K562 (cell line): ENCODE measurements at regions not wholly inside any gene's neighbourhood (a gene's known extent, or its start where the extent isn't known, plus 50 kb on each side); places are given as distances from the start of the nearest gene placed in this dataset.

Experiments used
- ATAC-seq: fragments of 200-7000 bp; cut with Tn5 transposase; 3 replicates; pipeline ENCODE4 v1.9.1; 2020; ENCODE audit warnings: moderate library complexity
- BruUV-seq: library from RNA; stranded (reverse); fragments of 400-500 nt; replicated peaks from 2 replicates; lab custom pipeline; 2021; lab: Mats Ljungman, UMichigan
- CTCF ChIA-PET: fragments of 300-600 bp; formaldehyde crosslinking; extraction: SDS; loops from one replicate; lab custom pipeline; 2021; ENCODE audit warnings: low intra/inter-chr PET ratio; lab: Yijun Ruan, JAX
- POLR2A ChIA-PET: fragments of 300-600, 350-650 bp; sonication (Branson Sonifier 250); formaldehyde crosslinking; extraction: SDS; loops from one replicate; lab custom pipeline; 2021; ENCODE audit warnings: antibody characterized with exemption, inconsistent platforms; lab: Yijun Ruan, JAX
- DNase-seq, 4 experiments: peaks; one replicate each; pipeline versions ENCODE4 v3.0.0 to v3.0.0-alpha.2; 2011 to 2018; ENCODE audit warnings: low spot score in 3 of 4, mixed read lengths in 3 of 4; ENCODE audit errors: extremely low read depth in 1 of 4
- FAIRE-seq: peaks from 2 replicates; lab custom pipeline; 2011; peaks lifted over from hg19 to GRCh38; lab: Jason Lieb, UNC
- H2AFZ ChIP-seq: 2 replicates; pipeline ENCODE4 v1.6.0; 2011; ENCODE audit warnings: low read depth, low read length, control low read depth, inconsistent platforms
- H3K27ac ChIP-seq: fragments of 200-600 bp; 3 replicates; pipeline ENCODE4 v1.8.0; 2011; ENCODE audit warnings: low read depth, mild to moderate bottlenecking, control low read depth, inconsistent platforms, low read length, moderate library complexity, mixed read lengths; ENCODE audit errors: extremely low read depth
- H3K27me3 ChIP-seq, 2 experiments: fragments of 300-600 bp in 1 of 2; 2 replicates in 1 of 2; 3 replicates in 1 of 2; pipeline versions ENCODE4 v1.6.0 to v1.8.0; 2011; ENCODE audit warnings: inconsistent platforms in 2 of 2, low read length in 2 of 2, mild to moderate bottlenecking in 1 of 2, mixed read lengths in 1 of 2, moderate library complexity in 1 of 2; ENCODE audit not compliant: control insufficient read depth in 2 of 2, insufficient read depth in 2 of 2
- H3K36me3 ChIP-seq: fragments of 300-600 bp; 3 replicates; pipeline ENCODE4 v1.8.0; 2011; ENCODE audit warnings: mild to moderate bottlenecking, low read length, inconsistent platforms; ENCODE audit not compliant: control insufficient read depth, insufficient read depth
- H3K4me1 ChIP-seq, 2 experiments: fragments of 200-600 bp in 1 of 2; replicated peaks in 1 of 2; 2 replicates in 1 of 2; 3 replicates in 1 of 2; pipeline versions ENCODE4 v1.5.1 to v1.8.0; 2011; ENCODE audit warnings: inconsistent platforms in 2 of 2, low read length in 2 of 2, mild to moderate bottlenecking in 1 of 2, mixed read lengths in 1 of 2, moderate library complexity in 1 of 2; ENCODE audit not compliant: control insufficient read depth in 2 of 2, insufficient read depth in 2 of 2
- H3K4me2 ChIP-seq: 2 replicates; pipeline ENCODE4 v1.6.1; 2011; ENCODE audit warnings: low read length, control low read depth, inconsistent platforms, mixed read lengths; ENCODE audit not compliant: insufficient read depth
- H3K4me3 ChIP-seq: fragments of 200-600 bp; sonication (generic), shearing (Covaris generic); 2 replicates; pipeline ENCODE4 v1.5.1; 2016; ENCODE audit warnings: control low read depth, inconsistent platforms
- H3K79me2 ChIP-seq: fragments of 200-600 bp; 3 replicates; pipeline ENCODE4 v1.8.0; 2011; ENCODE audit warnings: low read length, inconsistent platforms; ENCODE audit not compliant: control insufficient read depth, insufficient read depth
- H3K9ac ChIP-seq, 2 experiments: 2 replicates each; pipeline versions ENCODE4 v1.6.0 to v1.6.1; 2011; ENCODE audit warnings: low read depth in 2 of 2, low read length in 2 of 2, control low read depth in 1 of 2, inconsistent platforms in 1 of 2, mild to moderate bottlenecking in 1 of 2, mixed read lengths in 1 of 2; ENCODE audit not compliant: insufficient read depth in 1 of 2
- H3K9me1 ChIP-seq: one replicate; pipeline ENCODE4 v1.6.0; 2011; ENCODE audit warnings: inconsistent platforms, mild to moderate bottlenecking, low read length, moderate library complexity; ENCODE audit not compliant: control insufficient read depth, insufficient read depth
- H3K9me3 ChIP-seq: replicated peaks from 2 replicates; pipeline ENCODE4 v1.5.1; 2011; ENCODE audit warnings: low read depth, low read length, inconsistent platforms; ENCODE audit not compliant: control insufficient read depth, insufficient read depth
- H4K20me1 ChIP-seq: replicated peaks from 2 replicates; pipeline ENCODE4 v1.6.1; 2011; ENCODE audit warnings: low read length, inconsistent platforms, mixed read lengths; ENCODE audit not compliant: control insufficient read depth, insufficient read depth
- CREBBP ChIP-seq: IDR thresholded peaks from one replicate; pipeline ENCODE4 v1.6.1; 2012; ENCODE audit warnings: low read depth, mild to moderate bottlenecking, control low read depth, inconsistent platforms, low read length
- HMBOX1 ChIP-seq: sonication (generic); IDR thresholded peaks from 2 replicates; pipeline ENCODE4 v1.6.1; 2016
- MXD1 ChIP-seq: fragments of 250-450 bp; sonication (Bioruptor Pico); IDR thresholded peaks from 2 replicates; pipeline ENCODE4 v1.8.0; 2021; ENCODE audit warnings: borderline replicate concordance, mild to moderate bottlenecking, moderate library complexity; ENCODE audit not compliant: poor library complexity, severe bottlenecking
- TBL1XR1 ChIP-seq, 2 experiments: IDR thresholded peaks; 2 replicates each; pipeline ENCODE4 v1.6.1; 2012; ENCODE audit warnings: improper control_type of control experiment in 2 of 2, low read length in 2 of 2, mild to moderate bottlenecking in 1 of 2
- VEZF1 ChIP-seq: fragments of 200-800 bp; sonication (Bioruptor generic); IDR thresholded peaks from 2 replicates; pipeline ENCODE4 v1.6.1; 2017; ENCODE audit warnings: missing genetic modification characterization, missing compliant biosample characterization
- WGBS: fragments of 100-300 bp; shearing (Covaris generic); methylation state at CpG from one replicate; pipeline ENCODE4 v1.1.6; 2016; ENCODE audit warnings: low coverage, mixed read lengths; ENCODE audit not compliant: insufficient coverage; ENCODE audit errors: missing lambda C conversion rate; 5-methylcytosine and 5-hydroxymethylcytosine counted together
- in situ Hi-C: fragments of 300-500 bp; cut with MboI; formaldehyde crosslinking; loops from 4 replicates; pipeline ENCODE4 v1.15.0; 2018; ENCODE audit warnings: inconsistent platforms, mixed read lengths
- intact Hi-C: fragments of 100-400 bp; cut with micrococcal nuclease; formaldehyde crosslinking; loops from 2 replicates; pipeline ENCODE4 v1.14.2; 2022
- TF ChIP-seq, protein P1 (sequence below): fragments of 250-450 bp; sonication (Bioruptor Pico); IDR thresholded peaks from 2 replicates; pipeline ENCODE4 v1.8.0; 2021; ENCODE audit warnings: mild to moderate bottlenecking, moderate library complexity
- TF ChIP-seq, protein P2 (sequence below), 3 experiments: fragments of 200-800 bp in 1 of 3; fragments of 250-450 bp in 1 of 3; fragments of 450-650 bp in 1 of 3; sonication (Bioruptor Pico) in 1 of 3; sonication (Bioruptor generic) in 1 of 3; formaldehyde crosslinking in 1 of 3; IDR thresholded peaks; 2 replicates each; pipeline versions ENCODE4 v1.6.1 to v1.8.0; 2016 to 2022; ENCODE audit warnings: mild to moderate bottlenecking in 2 of 3, missing genetic modification characterization in 2 of 3, missing compliant biosample characterization in 1 of 3, moderate library complexity in 1 of 3
- TF ChIP-seq, protein P3 (sequence below): sonication (generic); formaldehyde crosslinking; IDR thresholded peaks from 2 replicates; pipeline ENCODE4 v1.8.0; 2023; ENCODE audit warnings: mild to moderate bottlenecking, missing genetic modification reagents

GRCh38 chr3:168289471-168290008, 193.8 kb upstream of the GOLIM4 start:
- Histone ChIP-seq H3K4me2 (no peak overlapping the region), H3K4me3 (no peak overlapping the region), H3K36me3 (no peaks in the 10 kb centered on the region), H3K27me3 (no peaks in the 10 kb centered on the region), H3K9ac (no peak overlapping the region), H3K27ac (no peak overlapping the region), H3K9me1 (no peaks in the 10 kb centered on the region), H3K79me2 (no peaks in the 10 kb centered on the region), H3K9me3 (no peaks in the 10 kb centered on the region), H4K20me1 (no peaks in the 10 kb centered on the region), H2AFZ (no peak overlapping the region), H3K4me1 (no peaks in the 10 kb centered on the region)
- in situ Hi-C loops (no loop called here), intact Hi-C loops (no loop called here)
- POLR2A ChIA-PET = no interaction called here
- FAIRE-seq (no peak), ATAC-seq (no peak), DNase-seq (no peak)
- WGBS = 0% methylated on average over 4 of the region's 4 CpGs
- CTCF ChIA-PET = no interaction called here
- no TSS peak for BruUV-seq
- TF ChIP-seq, protein P1, sequence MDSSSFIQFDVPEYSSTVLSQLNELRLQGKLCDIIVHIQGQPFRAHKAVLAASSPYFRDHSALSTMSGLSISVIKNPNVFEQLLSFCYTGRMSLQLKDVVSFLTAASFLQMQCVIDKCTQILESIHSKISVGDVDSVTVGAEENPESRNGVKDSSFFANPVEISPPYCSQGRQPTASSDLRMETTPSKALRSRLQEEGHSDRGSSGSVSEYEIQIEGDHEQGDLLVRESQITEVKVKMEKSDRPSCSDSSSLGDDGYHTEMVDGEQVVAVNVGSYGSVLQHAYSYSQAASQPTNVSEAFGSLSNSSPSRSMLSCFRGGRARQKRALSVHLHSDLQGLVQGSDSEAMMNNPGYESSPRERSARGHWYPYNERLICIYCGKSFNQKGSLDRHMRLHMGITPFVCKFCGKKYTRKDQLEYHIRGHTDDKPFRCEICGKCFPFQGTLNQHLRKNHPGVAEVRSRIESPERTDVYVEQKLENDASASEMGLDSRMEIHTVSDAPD (CRISPR knock-in tag) = no peak
- TF ChIP-seq HMBOX1 (no peak), TBL1XR1 (IDR thresholded peaks at IDR 0.05; ENCODE audit: low read length in 2 of 2) (no peak), VEZF1 (CRISPR knock-in tag) (no peak), MXD1 (CRISPR knock-in tag) (no peak), CREBBP (no peak)
- TF ChIP-seq, protein P2, sequence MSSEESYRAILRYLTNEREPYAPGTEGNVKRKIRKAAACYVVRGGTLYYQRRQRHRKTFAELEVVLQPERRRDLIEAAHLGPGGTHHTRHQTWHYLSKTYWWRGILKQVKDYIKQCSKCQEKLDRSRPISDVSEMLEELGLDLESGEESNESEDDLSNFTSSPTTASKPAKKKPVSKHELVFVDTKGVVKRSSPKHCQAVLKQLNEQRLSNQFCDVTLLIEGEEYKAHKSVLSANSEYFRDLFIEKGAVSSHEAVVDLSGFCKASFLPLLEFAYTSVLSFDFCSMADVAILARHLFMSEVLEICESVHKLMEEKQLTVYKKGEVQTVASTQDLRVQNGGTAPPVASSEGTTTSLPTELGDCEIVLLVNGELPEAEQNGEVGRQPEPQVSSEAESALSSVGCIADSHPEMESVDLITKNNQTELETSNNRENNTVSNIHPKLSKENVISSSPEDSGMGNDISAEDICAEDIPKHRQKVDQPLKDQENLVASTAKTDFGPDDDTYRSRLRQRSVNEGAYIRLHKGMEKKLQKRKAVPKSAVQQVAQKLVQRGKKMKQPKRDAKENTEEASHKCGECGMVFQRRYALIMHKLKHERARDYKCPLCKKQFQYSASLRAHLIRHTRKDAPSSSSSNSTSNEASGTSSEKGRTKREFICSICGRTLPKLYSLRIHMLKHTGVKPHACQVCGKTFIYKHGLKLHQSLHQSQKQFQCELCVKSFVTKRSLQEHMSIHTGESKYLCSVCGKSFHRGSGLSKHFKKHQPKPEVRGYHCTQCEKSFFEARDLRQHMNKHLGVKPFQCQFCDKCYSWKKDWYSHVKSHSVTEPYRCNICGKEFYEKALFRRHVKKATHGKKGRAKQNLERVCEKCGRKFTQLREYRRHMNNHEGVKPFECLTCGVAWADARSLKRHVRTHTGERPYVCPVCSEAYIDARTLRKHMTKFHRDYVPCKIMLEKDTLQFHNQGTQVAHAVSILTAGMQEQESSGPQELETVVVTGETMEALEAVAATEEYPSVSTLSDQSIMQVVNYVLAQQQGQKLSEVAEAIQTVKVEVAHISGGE (CRISPR knock-in tag; IDR thresholded peaks at IDR 0.05) = no peak
- TF ChIP-seq, protein P3, sequence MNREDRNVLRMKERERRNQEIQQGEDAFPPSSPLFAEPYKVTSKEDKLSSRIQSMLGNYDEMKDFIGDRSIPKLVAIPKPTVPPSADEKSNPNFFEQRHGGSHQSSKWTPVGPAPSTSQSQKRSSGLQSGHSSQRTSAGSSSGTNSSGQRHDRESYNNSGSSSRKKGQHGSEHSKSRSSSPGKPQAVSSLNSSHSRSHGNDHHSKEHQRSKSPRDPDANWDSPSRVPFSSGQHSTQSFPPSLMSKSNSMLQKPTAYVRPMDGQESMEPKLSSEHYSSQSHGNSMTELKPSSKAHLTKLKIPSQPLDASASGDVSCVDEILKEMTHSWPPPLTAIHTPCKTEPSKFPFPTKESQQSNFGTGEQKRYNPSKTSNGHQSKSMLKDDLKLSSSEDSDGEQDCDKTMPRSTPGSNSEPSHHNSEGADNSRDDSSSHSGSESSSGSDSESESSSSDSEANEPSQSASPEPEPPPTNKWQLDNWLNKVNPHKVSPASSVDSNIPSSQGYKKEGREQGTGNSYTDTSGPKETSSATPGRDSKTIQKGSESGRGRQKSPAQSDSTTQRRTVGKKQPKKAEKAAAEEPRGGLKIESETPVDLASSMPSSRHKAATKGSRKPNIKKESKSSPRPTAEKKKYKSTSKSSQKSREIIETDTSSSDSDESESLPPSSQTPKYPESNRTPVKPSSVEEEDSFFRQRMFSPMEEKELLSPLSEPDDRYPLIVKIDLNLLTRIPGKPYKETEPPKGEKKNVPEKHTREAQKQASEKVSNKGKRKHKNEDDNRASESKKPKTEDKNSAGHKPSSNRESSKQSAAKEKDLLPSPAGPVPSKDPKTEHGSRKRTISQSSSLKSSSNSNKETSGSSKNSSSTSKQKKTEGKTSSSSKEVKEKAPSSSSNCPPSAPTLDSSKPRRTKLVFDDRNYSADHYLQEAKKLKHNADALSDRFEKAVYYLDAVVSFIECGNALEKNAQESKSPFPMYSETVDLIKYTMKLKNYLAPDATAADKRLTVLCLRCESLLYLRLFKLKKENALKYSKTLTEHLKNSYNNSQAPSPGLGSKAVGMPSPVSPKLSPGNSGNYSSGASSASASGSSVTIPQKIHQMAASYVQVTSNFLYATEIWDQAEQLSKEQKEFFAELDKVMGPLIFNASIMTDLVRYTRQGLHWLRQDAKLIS (CRISPR knock-in tag) = no peak
